A673 (cell line): ENCODE measurements at regions not wholly inside any gene's neighbourhood (a gene's known extent, or its start where the extent isn't known, plus 50 kb on each side); places are given as distances from the start of the nearest gene placed in this dataset.

Experiments
- BruUV-seq: library from RNA; stranded (reverse); fragments of 400-500 nt; replicated peaks from 2 replicates; lab custom pipeline; 2021; lab: Mats Ljungman, UMichigan
- CTCF ChIA-PET: fragments of 300-600 bp; sonication (Branson Sonifier 250); formaldehyde crosslinking; loops from one replicate; lab custom pipeline; 2022; ENCODE audit warnings: antibody characterized with exemption; lab: Charles Lee
- POLR2A ChIA-PET: fragments of 300-600 bp; sonication (Branson Sonifier 250); formaldehyde crosslinking; loops from one replicate; lab custom pipeline; 2022; ENCODE audit warnings: antibody characterized with exemption; ENCODE audit not compliant: low non-redundant PET; lab: Charles Lee
- DNase-seq: peaks from one replicate; pipeline ENCODE4 v3.0.0-alpha.2; 2015; ENCODE audit warnings: low spot score
- H3K27ac ChIP-seq: fragments of 200-600 bp; sonication (generic); 2 replicates; pipeline ENCODE4 v1.5.1; 2016; ENCODE audit warnings: mixed run types, low read depth, mild to moderate bottlenecking, mixed read lengths, antibody characterized with exemption, low read length; ENCODE audit not compliant: poor library complexity, severe bottlenecking
- H3K27me3 ChIP-seq: fragments of 200-600 bp; sonication (generic); replicated peaks from 2 replicates; pipeline ENCODE4 v1.6.1; 2017; ENCODE audit warnings: mixed run types, low read depth, mild to moderate bottlenecking, mixed read lengths, antibody characterized with exemption, low read length; ENCODE audit not compliant: insufficient read depth, poor library complexity
- H3K36me3 ChIP-seq: fragments of 200-600 bp; sonication (generic); 2 replicates; pipeline ENCODE4 v1.6.1; 2016; ENCODE audit warnings: mixed run types, mild to moderate bottlenecking, mixed read lengths, antibody characterized with exemption, low read length; ENCODE audit not compliant: insufficient read depth, poor library complexity, severe bottlenecking
- H3K4me1 ChIP-seq: fragments of 200-600 bp; sonication (generic); 2 replicates; pipeline ENCODE4 v1.6.1; 2017; ENCODE audit warnings: mixed run types, mild to moderate bottlenecking, mixed read lengths, antibody characterized with exemption, low read length; ENCODE audit not compliant: insufficient read depth, poor library complexity, severe bottlenecking
- H3K4me3 ChIP-seq: fragments of 200-600 bp; sonication (generic); 2 replicates; pipeline ENCODE4 v1.5.1; 2016; ENCODE audit warnings: low read depth, mixed run types, mild to moderate bottlenecking, mixed read lengths, low read length; ENCODE audit not compliant: poor library complexity, severe bottlenecking
- H3K9me3 ChIP-seq: fragments of 200-600 bp; sonication (generic); 2 replicates; pipeline ENCODE4 v1.6.1; 2016; ENCODE audit warnings: mixed run types, low read depth, mild to moderate bottlenecking, mixed read lengths, antibody characterized with exemption, low read length; ENCODE audit not compliant: poor library complexity, severe bottlenecking
- CTCF ChIP-seq: fragments of 300-800, 200-600 bp; sonication (generic); conservative IDR thresholded peaks from 2 replicates; pipeline ENCODE4 v1.5.1; 2017; ENCODE audit warnings: low read depth, mild to moderate bottlenecking, antibody characterized with exemption, low read length, moderate library complexity, mixed read lengths
- EZH2 ChIP-seq: fragments of 200-600 bp; sonication (generic); IDR thresholded peaks from 2 replicates; pipeline ENCODE4 v1.6.1; 2017; ENCODE audit warnings: borderline replicate concordance, low read depth, mild to moderate bottlenecking, mixed read lengths, antibody characterized with exemption, low read length; ENCODE audit not compliant: poor library complexity, severe bottlenecking
- intact Hi-C: fragments of 100-400 bp; cut with micrococcal nuclease; formaldehyde crosslinking; loops from one replicate; pipeline ENCODE4 v1.10.0; 2022; ENCODE audit not compliant: unreplicated experiment

- CTCF ChIA-PET: no interaction called here
- H3K9me3 ChIP-seq: peaks cover 17% of the 10 kb centered on the region
- H3K36me3 ChIP-seq: no peaks in the 10 kb centered on the region
- BruUV-seq: no TSS peak
- TF ChIP-seq CTCF: no peak
- TF ChIP-seq EZH2: no peak
- peaks cover 33% of the 10 kb centered on the region for H3K4me1 ChIP-seq
- H3K27me3 ChIP-seq: no peaks in the 10 kb centered on the region
- POLR2A ChIA-PET: no interaction called here
- no peak overlapping the region for H3K4me3 ChIP-seq
- H3K27ac ChIP-seq: no peak overlapping the region
- intact Hi-C loops: no loop called here
- DNase-seq: no peak
These were observed 277.4 kb downstream of the BLID start for GRCh38 chr11:121838571-121838970.

- intact Hi-C loops: no loop called here
- no peak for DNase-seq
- Histone ChIP-seq H3K36me3 (no peaks in the 10 kb centered on the region), H3K4me3 (no peak overlapping the region), H3K9me3 (peaks cover 23% of the 10 kb centered on the region), H3K27ac (no peak overlapping the region), H3K27me3 (no peaks in the 10 kb centered on the region), H3K4me1 (no peaks in the 10 kb centered on the region)
- ChIA-PET CTCF (no interaction called here), POLR2A (no interaction called here)
- TF ChIP-seq EZH2 (no peak), CTCF (no peak)
- no TSS peak for BruUV-seq
These were observed 282.0 kb downstream of the BLID start for GRCh38 chr11:121833970-121834369.

- no TSS peak for BruUV-seq
- intact Hi-C loops: no loop called here
- Histone ChIP-seq H3K27me3 (no peaks in the 10 kb centered on the region), H3K9me3 (peaks cover 5% of the 10 kb centered on the region), H3K27ac (peak overlapping the region; percentile 22), H3K4me3 (no peak overlapping the region), H3K4me1 (no peaks in the 10 kb centered on the region), H3K36me3 (no peaks in the 10 kb centered on the region)
- no peak for TF ChIP-seq EZH2
- no peak for TF ChIP-seq CTCF
- DNase-seq: peak; percentile 60
- ChIA-PET POLR2A (interaction anchor here (0.6 to 0.7 kb wide), 2 partner anchors 107 to 272 kb away, joined by 3 to 5 read pairs; no protein-coding TSS in a partner anchor), CTCF (interaction anchor here (0.7 kb wide), 1 partner anchor 400 kb away, joined by 5 read pairs; no protein-coding TSS in a partner anchor)
These were observed 286.8 kb downstream of the BLID start for GRCh38 chr11:121829159-121829643.
